Suprapubic skin (tissue), 4 donors: ENCODE measurements at regions not wholly inside any gene's neighbourhood (a gene's known extent, or its start where the extent isn't known, plus 50 kb on each side); places are given as distances from the start of the nearest gene placed in this dataset.

Source experiments
- DNase-seq, 2 donors: peaks; one replicate each; pipeline ENCODE4 v3.0.0-alpha.2; 2019; ENCODE audit warnings: low spot score in 2 of 2
- H3K27ac ChIP-seq: fragments of 200-600 bp; sonication (generic); one replicate; pipeline ENCODE4 v1.5.1; 2019
- H3K27me3 ChIP-seq: fragments of 200-600 bp; sonication (generic); one replicate; pipeline ENCODE4 v1.5.1; 2019
- H3K36me3 ChIP-seq: fragments of 200-600 bp; sonication (generic); one replicate; pipeline ENCODE4 v1.5.1; 2019
- H3K4me1 ChIP-seq: fragments of 200-600 bp; sonication (generic); one replicate; pipeline ENCODE4 v1.5.1; 2019
- H3K4me3 ChIP-seq: fragments of 200-600 bp; sonication (generic); one replicate; pipeline ENCODE4 v1.5.1; 2019; ENCODE audit warnings: mild to moderate bottlenecking
- H3K9me3 ChIP-seq: fragments of 200-600 bp; sonication (generic); one replicate; pipeline ENCODE4 v1.5.1; 2019
- EP300 ChIP-seq: sonication (generic); formaldehyde crosslinking; IDR thresholded peaks from one replicate; pipeline ENCODE4 v1.6.1; 2017; ENCODE audit warnings: antibody characterized with exemption
- POLR2A ChIP-seq, 2 donors: fragments of 450-650 bp; IDR thresholded peaks; one replicate each; pipeline ENCODE4 v1.6.1; 2017; ENCODE audit warnings: antibody characterized with exemption in 2 of 2, mild to moderate bottlenecking in 2 of 2, moderate library complexity in 2 of 2
- POLR2AphosphoS5 ChIP-seq, 3 donors: sonication (generic); formaldehyde crosslinking; IDR thresholded peaks; one replicate each; pipeline ENCODE4 v1.6.1; 2017; ENCODE audit warnings: antibody characterized with exemption in 3 of 3
- WGBS: methylation state at CpG from one replicate; pipeline ENCODE4 v1.1.5; 2018; 5-methylcytosine and 5-hydroxymethylcytosine counted together
- TF ChIP-seq, protein P1 (sequence below), 2 donors: fragments of 200-600 bp in 1 of 2; fragments of 450-650 bp in 1 of 2; sonication (generic) in 1 of 2; IDR thresholded peaks; one replicate each; pipeline ENCODE4 v1.5.1; 2016 to 2019; ENCODE audit warnings: antibody characterized with exemption in 2 of 2, mild to moderate bottlenecking in 1 of 2, moderate library complexity in 1 of 2

DNA sequence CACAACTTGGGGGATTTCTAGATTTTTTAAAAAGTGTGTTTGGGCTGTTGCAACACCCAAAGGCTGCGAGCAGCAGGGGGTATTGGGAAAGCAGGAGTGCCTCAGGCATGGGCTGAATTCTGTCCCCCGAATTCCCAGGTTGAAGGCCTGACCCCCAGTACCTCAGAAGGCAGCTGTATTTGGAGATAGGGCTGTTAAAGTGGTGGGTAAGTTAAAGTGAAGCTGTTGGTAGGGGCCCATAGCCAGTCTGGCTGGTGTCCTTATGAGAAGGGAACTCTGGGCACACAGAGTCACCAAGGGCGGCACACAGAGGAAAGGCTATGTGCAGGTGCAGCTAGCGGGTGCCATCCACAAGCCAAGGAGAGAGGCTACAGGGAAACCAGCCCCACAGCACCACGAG is 717.4 kb downstream of the GALR1 start:
- TF ChIP-seq, protein P1, sequence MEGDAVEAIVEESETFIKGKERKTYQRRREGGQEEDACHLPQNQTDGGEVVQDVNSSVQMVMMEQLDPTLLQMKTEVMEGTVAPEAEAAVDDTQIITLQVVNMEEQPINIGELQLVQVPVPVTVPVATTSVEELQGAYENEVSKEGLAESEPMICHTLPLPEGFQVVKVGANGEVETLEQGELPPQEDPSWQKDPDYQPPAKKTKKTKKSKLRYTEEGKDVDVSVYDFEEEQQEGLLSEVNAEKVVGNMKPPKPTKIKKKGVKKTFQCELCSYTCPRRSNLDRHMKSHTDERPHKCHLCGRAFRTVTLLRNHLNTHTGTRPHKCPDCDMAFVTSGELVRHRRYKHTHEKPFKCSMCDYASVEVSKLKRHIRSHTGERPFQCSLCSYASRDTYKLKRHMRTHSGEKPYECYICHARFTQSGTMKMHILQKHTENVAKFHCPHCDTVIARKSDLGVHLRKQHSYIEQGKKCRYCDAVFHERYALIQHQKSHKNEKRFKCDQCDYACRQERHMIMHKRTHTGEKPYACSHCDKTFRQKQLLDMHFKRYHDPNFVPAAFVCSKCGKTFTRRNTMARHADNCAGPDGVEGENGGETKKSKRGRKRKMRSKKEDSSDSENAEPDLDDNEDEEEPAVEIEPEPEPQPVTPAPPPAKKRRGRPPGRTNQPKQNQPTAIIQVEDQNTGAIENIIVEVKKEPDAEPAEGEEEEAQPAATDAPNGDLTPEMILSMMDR (IDR thresholded peaks at IDR 0.05): no peak
- no peak for TF ChIP-seq POLR2AphosphoS5 (IDR thresholded peaks at IDR 0.05)
- TF ChIP-seq EP300: no peak
- TF ChIP-seq POLR2A (IDR thresholded peaks at IDR 0.05): no peak
- Histone ChIP-seq H3K4me3 (no peak overlapping the region), H3K27ac (no peak overlapping the region), H3K27me3 (no peaks in the 10 kb centered on the region), H3K9me3 (peaks cover 3% of the 10 kb centered on the region), H3K4me1 (no peaks in the 10 kb centered on the region), H3K36me3 (no peaks in the 10 kb centered on the region)
- WGBS: 73% methylated on average over 5 of the region's 5 CpGs
- no peak for DNase-seq

GRCh38 chr18:77967791-77968190 is 718.1 kb downstream of the GALR1 start:
- TF ChIP-seq POLR2AphosphoS5 (IDR thresholded peaks at IDR 0.05) (no peak), EP300 (no peak), POLR2A (IDR thresholded peaks at IDR 0.05) (no peak)
- TF ChIP-seq, protein P1 (IDR thresholded peaks at IDR 0.05): no peak
- H3K4me3 ChIP-seq: no peak overlapping the region
- H3K27me3 ChIP-seq: no peaks in the 10 kb centered on the region
- H3K27ac ChIP-seq: no peak overlapping the region
- H3K9me3 ChIP-seq: peaks cover 3% of the 10 kb centered on the region
- WGBS: 68% methylated on average over 3 of the region's 3 CpGs
- no peaks in the 10 kb centered on the region for H3K4me1 ChIP-seq
- no peak for DNase-seq
- H3K36me3 ChIP-seq: no peaks in the 10 kb centered on the region

DNA sequence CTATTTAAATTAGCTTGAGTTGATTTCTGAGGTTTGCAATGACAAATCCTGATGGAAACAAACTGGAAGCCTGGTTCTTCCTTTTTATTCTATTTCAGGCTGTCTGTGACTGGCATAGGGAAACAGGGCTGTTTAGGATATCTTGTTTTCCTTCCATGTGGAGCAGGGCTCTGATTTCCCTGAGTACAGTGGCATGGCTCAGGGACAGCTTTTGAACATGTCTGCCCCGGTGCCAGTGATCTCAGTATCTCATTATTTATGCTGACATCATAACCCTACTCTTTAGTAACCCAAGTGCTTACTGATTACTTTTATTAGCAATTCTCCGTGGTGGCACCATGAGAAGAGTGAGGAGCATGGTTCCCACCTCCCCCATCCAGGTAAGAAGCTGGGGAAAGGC is 720.3 kb downstream of the GALR1 start:
- H3K27me3 ChIP-seq: no peaks in the 10 kb centered on the region
- H3K4me3 ChIP-seq: no peak overlapping the region
- no peaks in the 10 kb centered on the region for H3K4me1 ChIP-seq
- H3K27ac ChIP-seq: no peak overlapping the region
- no peaks in the 10 kb centered on the region for H3K36me3 ChIP-seq
- DNase-seq: no peak
- 65% methylated on average over 2 of the region's 2 CpGs for WGBS
- TF ChIP-seq EP300: no peak
- no peak for TF ChIP-seq POLR2A (IDR thresholded peaks at IDR 0.05)
- TF ChIP-seq, protein P1 (IDR thresholded peaks at IDR 0.05): no peak
- no peak for TF ChIP-seq POLR2AphosphoS5 (IDR thresholded peaks at IDR 0.05)
- peaks cover 3% of the 10 kb centered on the region for H3K9me3 ChIP-seq

DNA sequence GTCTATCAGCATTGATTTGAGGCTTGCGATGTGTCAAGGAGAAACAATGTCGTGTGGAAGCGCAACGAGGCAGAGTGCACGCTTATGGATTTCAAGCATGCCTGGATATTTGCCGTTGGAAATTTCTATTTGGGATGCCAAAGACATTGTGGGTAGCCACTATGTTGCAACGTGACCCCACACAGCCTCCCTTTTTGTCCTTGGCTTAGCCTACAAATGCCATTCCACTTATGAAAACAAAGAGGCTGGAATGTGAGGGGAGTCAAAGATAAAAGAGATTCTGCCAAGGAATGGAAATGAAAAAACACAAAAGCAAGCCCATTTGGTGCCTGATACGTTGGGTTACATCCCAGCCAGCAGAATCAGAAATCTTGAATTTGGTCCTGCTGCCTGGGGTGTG is 721.2 kb downstream of the GALR1 start:
- no peak for DNase-seq
- Histone ChIP-seq H3K27me3 (no peaks in the 10 kb centered on the region), H3K9me3 (no peaks in the 10 kb centered on the region), H3K4me3 (no peak overlapping the region), H3K4me1 (no peaks in the 10 kb centered on the region), H3K27ac (no peak overlapping the region), H3K36me3 (no peaks in the 10 kb centered on the region)
- TF ChIP-seq, protein P1 (IDR thresholded peaks at IDR 0.05): no peak
- TF ChIP-seq POLR2A (IDR thresholded peaks at IDR 0.05): no peak
- TF ChIP-seq EP300: no peak
- no peak for TF ChIP-seq POLR2AphosphoS5 (IDR thresholded peaks at IDR 0.05)
- 73% methylated on average over 8 of the region's 8 CpGs for WGBS

DNA sequence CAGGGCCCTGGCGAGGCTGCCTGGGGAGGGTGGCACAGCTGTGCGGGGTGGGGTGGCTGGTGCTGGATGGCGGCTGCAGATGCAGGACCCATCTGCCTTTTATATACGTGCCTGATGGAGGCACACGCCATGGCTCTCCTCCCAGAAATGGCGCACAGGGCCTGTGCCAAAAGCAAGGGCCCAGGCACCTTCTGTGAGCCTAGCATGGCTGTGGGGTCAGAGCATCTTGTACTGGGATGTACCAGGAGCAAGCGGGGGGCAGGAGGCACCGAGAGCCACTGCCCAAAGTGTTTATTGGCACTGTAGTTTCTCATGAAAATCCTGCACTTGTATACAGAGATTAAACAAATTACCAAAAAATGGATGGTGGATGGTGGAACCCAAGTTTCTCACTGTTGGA is 724.1 kb downstream of the GALR1 start:
- no peak overlapping the region for H3K27ac ChIP-seq
- no peak for DNase-seq
- 82% methylated on average over 8 of the region's 8 CpGs for WGBS
- no peaks in the 10 kb centered on the region for H3K27me3 ChIP-seq
- no peaks in the 10 kb centered on the region for H3K36me3 ChIP-seq
- no peak overlapping the region for H3K4me3 ChIP-seq
- TF ChIP-seq POLR2AphosphoS5 (IDR thresholded peaks at IDR 0.05): no peak
- TF ChIP-seq POLR2A (IDR thresholded peaks at IDR 0.05): no peak
- TF ChIP-seq EP300: no peak
- H3K9me3 ChIP-seq: no peaks in the 10 kb centered on the region
- no peaks in the 10 kb centered on the region for H3K4me1 ChIP-seq

GRCh38 chr18:77974329-77974728 is 724.7 kb downstream of the GALR1 start:
- WGBS: 82% methylated on average over 1 of the region's 1 CpG
- TF ChIP-seq, protein P1 (IDR thresholded peaks at IDR 0.05): no peak
- TF ChIP-seq POLR2AphosphoS5 (IDR thresholded peaks at IDR 0.05): no peak

More at GRCh38 chr18:77974329-77974728, 724.7 kb downstream of the GALR1 start:
- Histone ChIP-seq H3K4me3 (no peak overlapping the region), H3K27me3 (no peaks in the 10 kb centered on the region), H3K27ac (no peak overlapping the region), H3K36me3 (no peaks in the 10 kb centered on the region), H3K9me3 (no peaks in the 10 kb centered on the region), H3K4me1 (no peaks in the 10 kb centered on the region)
- no peak for DNase-seq
